ENCODE measurements at regions not wholly inside any gene's neighbourhood (a gene's known extent, or its start where the extent isn't known, plus 50 kb on each side); places are given as distances from the start of the nearest gene placed in this dataset.

DNA sequence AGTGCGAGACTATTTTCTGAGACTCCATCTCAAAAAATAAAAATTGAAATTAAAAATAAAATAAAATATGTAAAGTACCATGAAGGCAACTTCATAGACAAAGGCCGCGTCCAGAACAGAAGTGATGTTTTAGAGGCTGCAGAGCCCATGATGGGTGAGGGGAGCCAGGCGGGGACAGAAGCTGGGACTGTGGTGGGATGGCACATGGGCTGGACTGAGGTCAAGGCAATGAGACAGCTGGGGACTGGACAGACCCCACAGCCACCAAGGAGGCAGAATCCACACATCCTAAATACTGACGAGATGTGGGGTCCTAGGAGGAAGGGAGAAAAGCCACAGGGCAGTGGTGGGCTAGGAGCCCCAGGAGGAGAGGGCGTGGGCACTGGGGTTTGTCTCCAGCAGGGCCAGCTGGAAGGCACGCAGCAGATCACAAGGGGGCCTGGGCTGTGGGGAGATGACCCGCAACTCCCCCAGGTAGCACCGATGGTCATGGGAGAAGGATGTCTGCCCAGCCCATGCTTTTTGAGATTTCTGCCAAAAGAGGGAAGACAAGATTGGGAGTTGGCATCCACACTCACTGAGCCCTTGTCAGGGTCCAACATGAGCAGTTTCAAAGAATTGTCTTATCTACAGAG lies 74.3 kb downstream of the KCNF1 start:
- DNase-seq = no peak

DNA sequence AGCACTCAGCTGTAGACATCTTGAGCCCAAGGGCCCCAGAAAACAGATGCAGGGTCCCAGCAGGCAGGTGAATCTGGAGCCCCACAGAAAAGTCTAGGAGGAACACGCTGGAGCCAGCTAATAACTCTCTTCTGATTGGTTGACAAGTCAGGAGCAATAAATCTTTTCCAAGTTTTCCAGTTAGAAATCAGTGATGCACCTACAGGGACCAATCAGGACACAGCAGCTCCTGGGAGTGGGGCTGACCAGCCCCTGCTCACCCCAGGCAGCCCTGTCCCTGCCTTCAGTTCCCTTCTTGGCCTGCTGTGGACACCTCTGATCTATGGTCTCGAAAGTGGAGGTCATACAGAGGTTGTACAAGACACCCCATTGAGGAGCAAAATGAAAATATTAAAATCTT lies 75.7 kb downstream of the KCNF1 start:
- DNase-seq = no peak

DNA sequence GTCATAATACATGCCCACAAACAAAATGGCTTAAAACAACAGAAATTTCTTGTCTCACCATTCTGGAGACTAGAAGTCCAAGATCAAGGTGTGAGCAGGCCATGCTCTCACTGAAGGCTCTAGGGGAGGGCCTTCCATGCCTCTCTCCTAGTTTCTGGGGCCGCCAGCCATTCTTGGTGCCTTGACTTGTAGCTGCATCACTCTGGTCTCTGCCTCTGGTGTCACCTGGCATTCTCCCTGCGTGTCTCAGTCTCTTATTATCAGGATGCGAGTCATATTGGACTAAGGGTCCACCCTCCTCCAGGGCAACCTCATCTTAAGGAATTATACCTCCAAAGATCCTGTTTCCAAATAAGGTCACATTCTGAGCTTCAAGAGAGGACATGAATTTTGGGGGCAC lies 76.1 kb downstream of the KCNF1 start:
- DNase-seq = no peak

DNA sequence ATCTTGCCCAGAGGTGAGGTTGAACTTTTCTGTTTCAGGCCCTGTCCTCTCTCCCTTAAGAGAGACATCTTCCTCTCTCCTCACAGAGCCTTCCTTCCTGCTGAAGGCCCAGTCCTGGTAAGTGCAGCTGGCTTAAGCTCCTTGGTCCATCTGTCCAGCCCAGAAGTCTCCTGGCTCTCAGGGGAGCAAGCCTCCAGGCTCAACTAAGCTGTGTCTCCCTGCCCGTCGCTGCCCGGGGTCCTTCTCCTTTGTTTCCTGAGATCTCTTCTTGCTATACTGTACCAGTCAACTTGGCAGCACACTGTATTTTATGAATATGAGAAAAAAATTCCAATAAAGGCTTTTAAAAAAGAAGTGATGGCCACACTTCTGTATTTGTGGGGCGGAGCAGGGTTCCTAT lies 77.4 kb downstream of the KCNF1 start:
- no peak for DNase-seq

DNA sequence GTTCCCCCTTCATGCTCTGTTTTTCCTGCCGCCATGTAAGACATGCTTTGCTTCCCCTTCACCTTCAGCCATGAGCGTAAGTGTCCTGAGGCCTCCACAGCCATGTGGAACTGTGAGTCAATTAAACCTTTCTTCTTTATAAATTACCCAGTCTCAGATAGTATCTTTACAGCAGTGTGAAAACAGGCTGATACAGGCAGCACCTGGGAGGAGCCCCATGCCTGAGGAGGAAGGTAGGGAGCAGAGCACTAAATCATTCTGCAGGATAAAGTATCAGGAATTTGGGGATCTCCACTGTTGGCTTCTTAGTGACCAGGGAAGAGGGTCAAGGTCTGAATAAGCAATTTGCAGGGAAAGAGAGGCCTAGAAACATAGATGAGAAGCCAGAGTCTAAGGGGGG lies 78.0 kb downstream of the KCNF1 start:
- DNase-seq = no peak

DNA sequence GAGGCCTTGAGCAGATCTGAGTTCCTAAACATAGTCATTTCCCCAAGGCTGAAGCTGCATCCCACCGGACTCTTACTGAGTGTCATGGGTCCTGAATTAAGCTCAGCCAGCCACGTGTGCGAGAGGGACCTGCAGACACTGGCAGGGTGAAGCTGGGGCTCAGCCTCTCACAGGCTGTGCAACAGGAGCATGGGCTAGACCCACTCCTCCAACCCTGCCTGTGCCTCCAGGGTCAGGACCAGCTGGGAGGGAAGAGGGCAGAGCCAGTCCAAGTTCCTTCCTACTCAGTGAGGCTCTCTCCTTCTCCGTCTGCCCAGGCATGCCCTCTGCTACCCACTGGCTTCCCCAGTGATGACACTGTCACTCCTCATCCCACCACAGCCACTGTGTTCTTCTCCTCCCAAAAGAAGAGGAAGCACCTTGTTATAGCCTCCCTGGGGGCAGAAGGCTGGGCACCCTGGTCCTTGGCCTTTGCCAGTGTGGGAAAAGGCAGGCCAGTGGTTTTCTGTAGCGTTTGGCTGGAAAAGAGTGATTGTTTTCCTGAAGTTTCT lies 78.9 kb downstream of the KCNF1 start:
- DNase-seq = no peak

DNA sequence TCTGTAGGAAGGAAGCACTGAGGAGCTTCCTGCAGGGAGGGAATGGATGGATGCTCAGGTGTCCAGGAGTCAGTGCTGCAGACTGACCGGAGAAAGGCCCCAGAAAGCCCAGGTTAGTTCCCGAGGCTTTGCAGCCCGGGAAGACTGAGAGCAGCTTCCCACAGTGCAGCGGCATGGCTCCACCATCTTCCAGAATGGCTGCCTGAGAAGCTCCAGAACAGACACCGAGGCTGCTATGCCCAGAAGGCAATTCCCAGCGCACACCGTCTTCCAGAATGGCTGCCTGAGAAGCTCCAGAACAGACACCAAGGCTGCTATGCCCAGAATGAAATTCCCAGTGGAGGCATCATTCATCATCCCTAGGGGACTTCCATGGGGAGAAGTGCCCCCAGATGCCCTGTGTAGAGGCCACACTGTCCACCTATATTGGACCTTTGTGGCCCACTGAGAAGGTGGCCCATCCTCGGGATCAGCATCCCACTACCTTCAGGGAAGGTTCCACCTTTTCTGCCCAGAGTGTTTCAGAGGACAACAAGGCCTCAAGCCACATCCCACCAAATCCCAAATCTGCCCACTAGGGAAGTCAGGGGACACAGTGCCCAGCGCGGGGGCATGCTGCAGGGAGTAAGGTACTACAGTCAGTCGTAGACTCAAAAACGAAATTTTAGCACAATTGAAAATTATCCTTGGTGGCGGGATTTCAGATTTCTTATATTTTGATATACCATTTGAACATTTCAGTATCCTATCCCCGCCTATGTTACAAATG lies 80.5 kb downstream of the KCNF1 start:
- no peak for DNase-seq

DNA sequence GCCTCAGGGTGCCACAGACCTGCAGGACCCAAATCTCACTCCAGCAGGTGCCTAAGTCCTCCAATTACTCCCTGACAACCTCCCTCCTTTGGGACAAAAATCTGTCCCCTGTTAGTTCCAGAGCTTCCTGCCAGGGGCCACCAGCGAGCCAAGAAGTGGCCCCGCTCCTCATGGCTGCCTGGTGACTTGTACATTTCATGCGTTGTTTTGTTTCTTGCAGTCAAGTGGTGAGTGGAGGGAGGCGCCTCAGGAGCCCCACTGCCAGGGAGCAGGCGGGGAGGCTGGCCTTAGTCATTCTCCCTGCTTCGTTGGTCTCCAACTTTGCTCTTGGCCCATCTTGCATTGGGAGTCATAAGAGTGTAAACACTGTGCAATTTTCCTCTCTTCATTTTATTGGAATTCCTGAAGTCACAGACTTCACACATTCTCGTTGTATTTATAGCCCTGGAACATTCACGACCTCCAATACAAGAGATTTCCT lies 81.3 kb downstream of the KCNF1 start:
- no peak for DNase-seq

DNA sequence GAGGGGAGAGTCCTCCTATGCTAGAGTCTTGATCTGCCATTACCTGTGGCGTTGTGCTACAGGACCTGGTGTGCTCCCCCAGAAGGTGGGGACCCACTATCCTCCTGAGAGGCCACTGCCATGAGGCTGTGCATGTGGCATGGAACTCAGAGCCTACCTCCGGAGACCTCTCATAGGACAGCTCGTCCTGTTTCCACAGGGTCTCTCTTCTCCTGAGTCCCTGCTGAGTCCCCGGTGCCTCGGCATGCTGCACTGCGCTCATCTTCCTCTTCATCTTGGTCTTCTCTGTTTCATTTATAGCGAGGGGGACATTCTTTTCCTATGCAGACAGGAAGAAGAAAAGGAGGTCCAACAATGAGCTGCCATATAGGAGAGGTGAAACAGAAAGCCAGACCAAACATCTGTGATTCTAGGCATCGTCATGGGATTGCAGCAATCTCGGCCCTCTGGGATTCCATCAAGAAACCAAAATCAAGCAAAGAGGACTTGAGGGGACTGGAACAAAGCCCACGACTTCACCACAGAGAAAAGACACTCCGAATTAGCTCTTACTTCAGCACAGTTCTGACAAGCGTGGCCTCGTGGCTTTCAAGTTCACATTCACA lies 83.7 kb downstream of the KCNF1 start:
- no peak for DNase-seq

DNA sequence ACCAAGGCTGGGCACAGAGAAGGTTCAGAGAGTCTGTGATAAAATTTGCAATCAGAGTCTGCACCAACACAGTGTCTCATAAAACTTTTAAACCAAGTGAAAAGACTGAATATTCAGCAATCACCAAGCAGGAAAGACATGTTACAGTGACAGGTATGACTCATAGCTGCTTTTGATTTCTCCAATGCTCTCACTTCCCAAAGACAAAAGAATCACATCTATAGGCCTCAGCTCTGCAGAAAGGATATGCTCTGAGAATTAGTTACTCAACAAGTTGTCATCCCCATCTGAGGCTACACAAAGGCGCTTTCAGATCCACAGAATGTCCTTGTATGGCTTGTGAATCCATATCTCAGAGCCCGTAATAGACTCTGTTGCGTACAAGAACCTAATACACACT lies 92.5 kb downstream of the KCNF1 start:
- no peak for DNase-seq

DNA sequence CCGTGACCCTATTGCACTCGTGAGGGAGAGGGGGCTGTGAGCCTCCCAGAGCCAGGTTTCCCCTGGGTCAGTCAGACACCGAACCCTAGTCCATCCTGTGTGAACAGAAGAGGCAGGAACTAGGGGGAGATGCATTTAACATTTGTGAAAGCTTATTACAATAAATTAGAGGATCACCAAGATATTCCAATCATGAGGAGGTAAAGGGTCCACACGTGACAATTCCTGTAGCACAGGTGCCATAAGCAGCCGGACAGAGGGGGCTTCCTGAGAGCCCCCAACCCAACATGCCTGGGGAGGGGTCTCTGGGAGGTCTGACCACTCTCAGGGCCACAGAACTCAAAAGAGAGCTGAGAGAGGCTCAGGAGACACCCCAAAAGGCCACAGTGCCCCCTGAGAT lies 93.3 kb downstream of the KCNF1 start:
- DNase-seq = no peak

DNA sequence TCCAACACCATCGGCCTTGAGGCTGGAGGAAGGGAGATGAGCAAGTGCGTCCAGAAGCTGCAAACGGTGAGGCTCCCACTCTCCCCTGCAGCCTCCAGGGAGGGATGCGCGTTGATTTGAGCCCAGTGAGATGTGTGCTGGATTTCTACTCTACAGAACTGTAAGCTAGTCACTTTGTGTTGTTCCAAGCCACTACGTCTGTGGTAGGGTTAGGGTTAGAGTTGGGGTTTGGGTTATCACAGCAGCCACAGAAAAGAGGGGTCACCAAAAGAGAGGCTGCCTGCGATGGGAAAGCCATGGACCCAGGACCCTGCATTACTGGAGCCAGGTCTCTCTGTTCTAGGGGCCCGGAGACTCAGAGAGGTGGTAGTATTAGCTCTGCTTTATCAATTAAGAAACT lies 94.5 kb downstream of the KCNF1 start:
- no peak for DNase-seq

DNA sequence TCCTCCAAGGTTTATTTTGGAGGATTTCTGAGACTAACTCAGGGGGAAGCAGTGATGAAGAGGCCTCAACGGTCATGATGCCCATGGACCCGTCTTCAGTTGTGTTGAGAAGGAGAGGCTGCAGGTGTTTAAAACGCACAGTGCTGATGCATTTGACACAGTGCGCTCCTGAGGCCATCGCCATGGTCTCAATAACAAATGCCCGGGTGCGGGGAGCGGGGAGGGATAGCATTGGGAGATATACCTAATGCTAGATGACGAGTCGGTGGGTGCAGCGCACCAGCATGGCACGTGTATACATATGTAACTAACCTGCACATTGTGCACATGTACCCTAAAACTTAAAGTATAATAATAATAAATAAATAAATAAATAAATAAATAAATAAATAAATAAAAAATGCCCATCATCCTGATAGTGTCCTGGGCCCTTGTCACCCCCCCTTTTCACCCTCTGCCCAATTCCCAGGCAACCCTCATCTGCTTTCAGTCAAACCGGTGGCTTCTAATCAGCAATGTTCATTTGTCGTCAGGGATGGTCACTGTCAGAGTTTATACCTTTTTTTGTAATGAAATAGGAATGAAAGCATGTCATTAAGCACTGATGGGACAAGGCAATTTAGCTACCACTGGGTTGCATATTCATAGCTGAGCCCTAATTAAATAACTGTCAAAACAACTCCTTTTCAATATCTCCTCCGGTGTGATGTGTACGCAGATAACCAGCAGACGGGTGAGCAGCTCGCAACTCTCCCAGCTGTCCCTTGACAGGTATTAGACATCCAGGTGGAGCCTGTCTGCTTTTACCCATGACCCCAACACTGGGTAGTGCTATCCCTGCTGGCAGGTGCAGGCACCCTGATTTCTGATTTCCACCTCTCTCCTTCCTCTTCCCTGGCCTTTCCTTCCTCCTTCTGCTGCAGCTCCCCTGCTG lies 95.9 kb downstream of the KCNF1 start:
- DNase-seq = no peak

DNA sequence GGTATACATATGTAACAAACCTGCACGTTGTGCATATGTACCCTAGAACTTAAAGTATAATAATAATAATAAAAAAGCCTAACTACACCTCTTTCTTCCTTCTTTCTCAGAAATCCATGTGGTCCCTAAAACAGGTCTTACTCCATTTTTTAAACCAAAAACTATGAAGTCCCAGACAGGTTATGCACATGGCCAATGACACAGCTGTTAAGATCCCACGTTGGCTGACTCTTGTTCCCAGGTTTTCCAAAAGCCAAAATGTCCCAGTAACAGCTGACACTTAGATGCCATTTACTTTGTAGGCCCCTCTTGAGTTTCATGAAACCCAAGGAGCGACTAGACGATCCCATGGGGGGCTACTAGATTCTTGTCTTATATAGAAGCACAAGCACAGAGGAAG lies 97.0 kb downstream of the KCNF1 start:
- no peak for DNase-seq

DNA sequence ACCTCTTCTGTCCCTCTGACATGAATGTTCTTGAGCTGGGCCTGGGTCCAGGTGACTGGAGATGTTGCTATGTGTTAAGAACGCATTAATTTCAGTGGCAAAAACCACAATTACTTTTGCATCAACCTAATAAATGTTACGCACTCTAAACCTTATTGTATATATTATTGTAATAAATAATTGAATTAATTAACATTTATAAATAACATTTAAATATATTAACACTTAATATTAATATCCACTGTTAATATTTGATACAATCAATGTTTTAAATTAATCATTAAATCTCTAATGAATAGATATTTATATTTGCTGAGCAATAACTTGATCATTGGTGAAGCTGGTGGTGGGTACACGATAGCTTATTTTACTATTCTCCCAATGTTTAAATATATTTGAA lies 97.4 kb downstream of the KCNF1 start:
- no peak for DNase-seq

DNA sequence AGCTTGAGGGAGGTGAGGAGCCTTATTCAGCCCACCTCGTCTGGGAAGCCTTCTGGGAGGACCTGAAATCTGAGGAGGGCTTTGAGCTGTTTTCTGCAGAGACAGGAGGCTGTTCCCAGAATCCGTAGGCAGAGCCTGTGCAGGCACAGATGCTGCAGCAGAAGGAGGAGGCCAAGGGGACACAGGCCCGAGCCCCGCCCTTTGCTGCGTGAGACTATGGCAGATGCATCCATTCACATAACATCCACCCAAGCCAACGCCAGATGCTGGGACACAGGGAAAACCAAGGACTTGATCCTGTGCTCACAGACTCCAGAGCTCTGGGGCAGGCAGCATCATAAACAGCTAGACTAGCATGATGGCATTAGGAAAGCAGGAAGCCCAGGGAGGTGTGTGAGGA lies 98.2 kb downstream of the KCNF1 start:
- no peak for DNase-seq

DNA sequence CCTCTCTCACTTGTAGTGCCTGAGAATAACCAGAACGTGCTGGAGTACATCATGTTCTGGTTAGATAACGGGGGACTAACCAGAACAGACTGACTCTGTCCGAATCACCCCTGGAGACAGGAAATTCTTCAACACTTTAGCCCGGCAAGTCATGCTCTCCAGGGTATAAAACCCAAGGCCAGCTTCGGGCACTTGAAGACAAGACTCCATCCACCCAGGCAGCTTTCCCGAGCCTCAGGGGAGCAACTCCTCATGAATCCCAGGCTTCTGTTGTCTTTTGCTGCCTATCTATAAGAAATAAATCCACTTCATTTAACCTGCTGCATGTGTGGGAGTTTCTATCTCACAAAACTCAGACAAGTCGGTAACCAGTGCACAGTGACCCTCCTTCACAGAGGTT lies 99.6 kb downstream of the KCNF1 start:
- DNase-seq = no peak

DNA sequence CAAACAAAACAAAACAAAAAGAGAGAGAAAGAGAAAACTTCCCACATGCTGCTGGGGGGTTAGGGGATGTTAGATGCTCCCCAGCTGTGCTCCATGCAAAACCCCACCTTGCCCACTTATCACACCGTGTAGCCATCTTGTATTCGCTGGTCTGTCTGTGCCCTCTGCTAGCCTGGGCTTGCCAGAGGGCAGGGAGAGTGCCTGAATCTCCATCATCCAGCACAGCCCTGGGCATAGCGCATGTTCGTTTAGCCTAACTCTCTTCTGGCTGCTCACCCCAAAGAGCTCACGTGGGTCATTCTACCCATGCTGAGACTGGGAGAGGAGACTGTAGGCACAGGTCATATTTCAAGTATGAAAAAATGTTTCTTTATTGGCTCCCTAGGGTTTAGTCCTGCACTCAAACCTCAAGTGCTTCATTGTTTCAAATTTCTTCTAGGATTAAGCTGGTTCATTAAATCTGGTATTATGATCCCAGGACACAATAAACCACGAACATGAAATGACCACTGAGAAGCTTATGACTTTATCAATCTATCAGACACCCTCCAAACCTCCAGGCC lies 100.5 kb downstream of the KCNF1 start:
- no peak for DNase-seq

DNA sequence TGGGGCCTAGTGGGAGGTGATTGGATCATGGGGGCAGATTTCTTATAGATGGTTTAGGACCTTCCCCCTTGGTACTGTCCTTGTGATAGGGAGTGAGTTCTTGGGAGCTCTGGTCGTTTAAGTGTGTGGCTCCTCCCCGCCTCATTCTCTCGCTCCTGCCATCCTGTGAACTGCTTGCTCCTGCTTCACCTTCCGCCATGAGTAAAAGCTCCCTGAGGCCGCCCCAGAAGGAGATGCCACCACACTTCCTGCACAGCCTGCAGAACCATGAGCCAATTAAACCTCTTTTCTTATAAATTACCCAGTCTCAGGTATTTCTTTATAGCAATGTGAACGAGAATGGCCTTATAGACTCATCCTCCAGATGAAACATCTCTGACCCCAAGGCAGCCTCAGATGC lies 101.5 kb downstream of the KCNF1 start:
- no peak for DNase-seq

DNA sequence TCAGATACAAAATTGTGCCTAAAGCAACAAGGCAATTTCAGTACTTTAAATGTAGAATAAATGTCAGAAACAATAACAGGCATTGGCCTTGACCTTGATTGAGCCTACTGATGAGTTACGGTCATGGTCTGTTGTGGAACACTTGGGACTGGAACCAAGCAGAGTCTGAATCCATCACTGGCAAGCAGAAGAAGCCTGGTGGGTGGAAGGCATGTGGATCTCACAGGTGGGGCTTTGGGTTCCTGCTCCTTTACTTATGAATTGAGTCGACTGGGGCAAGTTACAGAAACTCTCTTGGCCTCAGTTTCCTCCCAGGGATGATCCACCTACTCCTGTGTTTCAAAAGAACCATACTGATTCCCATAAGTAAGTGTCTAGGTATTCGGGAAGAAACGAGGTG lies 102.3 kb downstream of the KCNF1 start:
- DNase-seq = no peak

DNA sequence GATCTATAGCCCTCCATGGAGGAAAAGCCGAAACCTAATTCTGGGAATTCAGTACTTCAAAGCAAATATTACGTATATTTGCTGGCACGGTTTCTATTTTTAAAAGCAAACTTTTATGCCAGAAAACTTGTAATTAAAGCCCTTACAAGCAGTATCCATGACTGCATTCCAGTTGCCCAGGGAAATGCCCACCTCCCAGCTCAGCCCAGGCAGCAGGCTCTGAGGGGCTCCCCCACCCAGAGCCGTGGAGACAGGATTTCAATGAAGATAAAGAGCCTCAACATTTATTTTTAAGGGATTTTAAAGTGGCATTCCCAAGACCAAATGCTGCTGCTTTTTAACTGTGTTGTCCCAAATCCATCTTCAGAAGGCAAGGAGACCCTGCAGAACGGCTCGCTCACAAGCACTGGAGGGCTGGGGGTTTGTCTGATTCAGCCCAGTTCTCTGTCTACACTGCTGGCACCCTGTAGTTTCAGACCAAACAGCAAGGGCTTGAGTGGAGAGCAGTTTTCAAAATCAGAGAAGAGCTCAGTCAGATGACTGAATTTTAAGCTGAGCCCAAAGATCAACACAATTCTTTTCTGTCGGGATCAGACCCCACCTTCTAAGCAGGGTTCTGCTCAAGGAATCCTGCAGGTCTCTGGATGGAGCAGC lies 105.1 kb downstream of the KCNF1 start:
- DNase-seq = no peak

DNA sequence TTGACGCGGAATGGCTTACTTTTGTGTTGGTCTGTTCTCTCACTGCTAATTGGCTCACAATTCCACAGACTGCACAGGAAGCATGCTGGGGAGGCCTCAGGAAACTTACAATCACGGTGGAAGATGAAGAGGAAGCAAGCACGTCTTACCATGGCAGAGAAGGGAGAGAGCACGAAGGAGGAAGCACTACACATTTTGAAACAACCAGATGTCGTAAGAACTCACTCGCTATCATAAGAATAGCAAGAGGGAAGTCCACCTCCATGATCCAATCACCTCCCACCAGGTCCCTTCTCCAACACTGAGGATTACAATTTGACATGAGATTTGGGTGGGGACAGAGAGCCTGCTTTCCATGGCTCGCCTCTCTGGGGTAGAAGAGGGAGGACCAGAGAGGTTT lies 106.2 kb downstream of the KCNF1 start:
- DNase-seq = no peak
